ENCODE measurements at regions not wholly inside any gene's neighbourhood (a gene's known extent, or its start where the extent isn't known, plus 50 kb on each side); places are given as distances from the start of the nearest gene placed in this dataset.

GRCh38 chr15:39411102-39411989 lies 169.5 kb upstream of the THBS1 start:
- Histone ChIP-seq H3K27ac (ENCODE audit: low read length) (no peak overlapping the region), H3K36me3 (ENCODE audit: control insufficient read depth, insufficient read depth, low read length) (no peaks in the 10 kb centered on the region), H3K27me3 (ENCODE audit: control insufficient read depth, insufficient read depth, low read length) (no peaks in the 10 kb centered on the region), H3K9me3 (ENCODE audit: control insufficient read depth, insufficient read depth, low read depth, low read length) (no peaks in the 10 kb centered on the region), H3K4me1 (ENCODE audit: control insufficient read depth, insufficient read depth, low read length) (no peaks in the 10 kb centered on the region), H3K4me3 (ENCODE audit: low read depth in 2 of 2, low read length in 2 of 2) (no peak overlapping the region)
- intact Hi-C loops (cut with micrococcal nuclease; ENCODE audit: unreplicated experiment) (no loop called here), in situ Hi-C loops (cut with HindIII; ENCODE audit: low pct_unique_long_range_greater_than_20kb, low sequenced_read_pairs) (no loop called here)
- TF ChIP-seq SIN3A (IDR thresholded peaks at IDR 0.05; ENCODE audit: borderline replicate concordance, insufficient read depth, low read depth, low read length) = no peak
- TF ChIP-seq POLR2AphosphoS5 (IDR thresholded peaks at IDR 0.05; ENCODE audit: low read depth, low read length) = no peak
- TF ChIP-seq CTCF (IDR thresholded peaks at IDR 0.05) = no peak
- TF ChIP-seq TCF7L2 (IDR thresholded peaks at IDR 0.05; ENCODE audit: low read depth, low read length) = no peak
- no peak for TF ChIP-seq REST (IDR thresholded peaks at IDR 0.05; ENCODE audit: insufficient read depth in 1 of 2, low read depth in 2 of 2, low read length in 1 of 2)
- CTCF ChIA-PET = no interaction called here
- no peak for ATAC-seq
- POLR2A ChIA-PET = no interaction called here
- no peak for DNase-seq (ENCODE audit: low read depth, low spot score)
- no TSS peak for BruUV-seq (replicated peaks)

- no peak for ATAC-seq
- ChIA-PET POLR2A (no interaction called here), CTCF (no interaction called here)
- H3K27me3 ChIP-seq (ENCODE audit: control insufficient read depth, insufficient read depth, low read length) = no peaks in the 10 kb centered on the region
- no peaks in the 10 kb centered on the region for H3K36me3 ChIP-seq (ENCODE audit: control insufficient read depth, insufficient read depth, low read length)
- in situ Hi-C loops (cut with HindIII; ENCODE audit: low pct_unique_long_range_greater_than_20kb, low sequenced_read_pairs) = no loop called here
- TF ChIP-seq CTCF (IDR thresholded peaks at IDR 0.05) = no peak
- TF ChIP-seq SIN3A (IDR thresholded peaks at IDR 0.05; ENCODE audit: borderline replicate concordance, insufficient read depth, low read depth, low read length) = no peak
- no peak for TF ChIP-seq REST (IDR thresholded peaks at IDR 0.05; ENCODE audit: insufficient read depth in 1 of 2, low read depth in 2 of 2, low read length in 1 of 2)
- TF ChIP-seq POLR2AphosphoS5 (IDR thresholded peaks at IDR 0.05; ENCODE audit: low read depth, low read length) = no peak
- no peak for TF ChIP-seq TCF7L2 (IDR thresholded peaks at IDR 0.05; ENCODE audit: low read depth, low read length)
- DNase-seq (ENCODE audit: low read depth, low spot score) = no peak
- H3K27ac ChIP-seq (ENCODE audit: low read length) = no peak overlapping the region
- H3K4me3 ChIP-seq (ENCODE audit: low read depth in 2 of 2, low read length in 2 of 2) = no peak overlapping the region
- intact Hi-C loops (cut with micrococcal nuclease; ENCODE audit: unreplicated experiment) = no loop called here
- no TSS peak for BruUV-seq (replicated peaks)
- H3K4me1 ChIP-seq (ENCODE audit: control insufficient read depth, insufficient read depth, low read length) = no peaks in the 10 kb centered on the region
- no peaks in the 10 kb centered on the region for H3K9me3 ChIP-seq (ENCODE audit: control insufficient read depth, insufficient read depth, low read depth, low read length)
Observed at GRCh38 chr15:39413558-39413957, 167.3 kb upstream of the THBS1 start.

Data from Panc1 (cell line).